ENCODE measurements at regions not wholly inside any gene's neighbourhood (a gene's known extent, or its start where the extent isn't known, plus 50 kb on each side); places are given as distances from the start of the nearest gene placed in this dataset.

DNA sequence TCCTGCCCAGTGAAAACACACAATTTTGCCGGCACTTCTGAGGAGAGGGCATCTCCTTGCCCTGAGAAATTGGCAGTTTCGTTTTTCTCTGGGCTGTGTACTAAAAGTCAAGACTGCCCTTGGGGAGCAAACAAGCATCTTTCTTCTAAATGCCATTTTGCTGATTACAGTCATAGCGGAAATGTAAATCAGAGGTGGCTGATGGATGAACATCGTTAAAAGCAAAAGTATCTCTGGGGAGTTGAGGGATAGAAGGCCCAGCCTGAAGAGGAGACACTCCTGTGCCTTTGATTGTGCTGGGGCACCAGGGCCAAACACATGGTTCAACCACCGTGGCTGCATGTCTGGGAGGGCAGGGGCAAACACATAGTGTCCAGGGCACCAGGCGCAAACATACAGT is 49.8 kb downstream of the ABCC12 start:
- DNase-seq, result no peak
- intact Hi-C loops (cut with DNase I), result no loop called here
- ATAC-seq (ENCODE audit: poor library complexity), result no peak

DNA sequence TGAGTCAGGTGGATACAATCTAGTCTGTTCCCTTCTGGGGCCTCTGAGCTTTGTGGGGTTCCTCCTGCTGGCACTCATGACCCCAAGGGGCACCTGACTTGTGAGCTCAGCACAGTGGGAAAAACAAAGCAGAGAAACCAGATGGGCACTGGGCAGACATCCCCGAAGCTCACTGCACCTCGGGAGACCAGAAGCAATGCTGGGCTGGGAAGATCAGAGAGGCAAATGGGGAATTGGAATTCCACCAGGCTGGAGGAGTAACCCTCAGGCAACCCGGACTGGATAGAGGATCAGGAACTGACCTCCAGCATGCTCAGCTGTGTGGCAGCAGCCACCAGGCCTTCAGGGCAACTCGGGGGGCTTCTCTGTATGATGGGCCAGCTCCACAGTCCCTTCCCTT is 50.3 kb downstream of the ABCC12 start:
- no peak for ATAC-seq (ENCODE audit: poor library complexity)
- no peak for DNase-seq
- intact Hi-C loops (cut with DNase I), result no loop called here

DNA sequence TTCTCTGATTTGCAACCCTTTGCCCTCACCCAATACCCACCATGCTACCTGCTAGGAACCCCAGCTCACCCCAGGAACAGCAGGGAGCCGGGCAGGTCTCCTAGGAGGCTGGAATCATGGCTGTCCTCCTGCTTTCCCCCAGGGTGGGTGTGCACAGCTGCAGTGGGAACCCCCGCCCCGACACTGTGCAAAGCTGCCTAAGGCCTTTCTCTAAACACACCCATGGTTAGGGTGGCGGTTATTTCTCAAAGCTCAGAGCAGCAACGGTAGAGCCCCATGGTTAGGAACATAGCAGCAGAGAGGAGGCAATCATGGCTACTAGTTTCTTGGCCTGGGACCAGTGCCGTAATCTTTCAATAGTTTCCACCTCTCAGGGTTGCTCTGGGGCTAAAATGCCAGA is 52.2 kb downstream of the ABCC12 start:
- ATAC-seq (ENCODE audit: poor library complexity), result no peak

DNA sequence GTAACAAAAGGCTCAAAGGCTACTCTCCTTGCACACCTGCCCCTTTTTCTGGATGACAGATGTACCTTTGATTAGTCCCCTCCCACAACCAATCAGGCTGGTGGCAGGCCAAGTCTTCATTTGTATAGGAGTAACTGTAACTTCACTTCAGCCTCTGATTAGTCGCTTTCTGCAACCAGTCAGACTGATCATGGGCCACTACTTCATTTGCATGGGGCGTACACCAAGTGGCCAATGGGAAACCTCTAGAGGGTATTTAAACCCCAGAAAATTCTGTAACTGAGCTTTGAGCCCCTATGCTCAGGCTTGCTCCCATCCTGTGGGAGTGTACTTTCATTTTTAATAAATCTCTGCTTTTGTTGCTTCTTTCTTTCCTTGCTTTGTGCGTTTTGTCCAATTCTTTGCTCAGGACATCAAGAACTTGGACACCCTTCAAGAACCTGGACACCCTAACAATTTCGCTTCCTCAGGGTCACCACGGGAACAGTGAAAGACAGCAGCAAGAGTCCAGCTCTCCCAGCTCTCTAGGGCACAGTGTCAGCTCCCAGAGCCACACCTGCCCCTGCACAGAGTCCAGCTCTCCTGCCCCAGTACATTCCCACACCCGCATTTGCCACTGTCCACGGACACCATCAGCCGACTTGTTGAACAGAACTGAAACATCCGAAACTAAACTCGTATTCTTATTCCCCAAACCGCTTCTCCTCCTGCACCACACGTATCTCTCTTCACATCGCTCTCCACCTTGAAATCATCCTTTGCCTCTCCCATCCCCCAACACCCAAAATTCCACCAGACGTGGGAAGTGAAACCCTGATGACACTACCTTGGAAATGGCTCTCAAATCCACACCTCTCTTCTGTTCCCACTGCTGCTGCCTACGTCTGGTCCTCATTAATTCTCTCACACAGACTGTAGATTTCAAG is 53.4 kb downstream of the ABCC12 start:
- intact Hi-C loops (cut with DNase I), result no loop called here
- DNase-seq, result no peak

More for the DNA sequence above, 52.2 kb downstream of the ABCC12 start:
- intact Hi-C loops (cut with DNase I), result no loop called here
- no peak for DNase-seq

DNA sequence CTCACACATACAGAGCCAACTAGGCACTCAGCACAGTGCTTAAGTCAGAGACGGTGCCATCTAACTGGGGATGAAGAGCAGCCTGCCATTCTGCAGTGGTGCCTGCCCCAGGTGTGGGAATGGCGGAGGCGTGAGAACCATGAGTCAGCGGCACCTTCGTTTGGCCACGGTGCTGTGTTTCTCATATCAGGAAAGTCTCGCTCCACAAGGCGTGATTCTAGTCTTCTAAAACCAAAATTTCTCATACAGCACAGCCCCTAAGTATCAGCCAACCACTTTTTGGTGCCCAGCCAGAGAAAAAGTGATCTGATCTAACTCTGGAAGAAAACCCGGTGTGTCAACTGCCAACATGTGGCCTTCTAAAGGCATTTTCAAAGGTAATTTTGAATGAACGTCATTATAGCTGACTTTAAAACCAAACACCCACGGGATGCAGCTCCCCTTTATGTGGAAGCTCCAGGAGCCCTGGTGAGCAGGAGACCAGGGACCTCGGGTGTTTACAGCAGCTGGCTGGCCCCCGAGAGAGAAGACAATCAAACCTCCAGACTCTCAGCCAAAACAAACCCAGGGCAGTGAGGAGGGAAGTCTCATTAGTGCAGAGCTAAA is 54.6 kb downstream of the ABCC12 start:
- ATAC-seq (ENCODE audit: poor library complexity), result no peak
- intact Hi-C loops (cut with DNase I), result no loop called here
- DNase-seq, result no peak

More for the DNA sequence above, 53.4 kb downstream of the ABCC12 start:
- no peak for ATAC-seq (ENCODE audit: poor library complexity)

DNA sequence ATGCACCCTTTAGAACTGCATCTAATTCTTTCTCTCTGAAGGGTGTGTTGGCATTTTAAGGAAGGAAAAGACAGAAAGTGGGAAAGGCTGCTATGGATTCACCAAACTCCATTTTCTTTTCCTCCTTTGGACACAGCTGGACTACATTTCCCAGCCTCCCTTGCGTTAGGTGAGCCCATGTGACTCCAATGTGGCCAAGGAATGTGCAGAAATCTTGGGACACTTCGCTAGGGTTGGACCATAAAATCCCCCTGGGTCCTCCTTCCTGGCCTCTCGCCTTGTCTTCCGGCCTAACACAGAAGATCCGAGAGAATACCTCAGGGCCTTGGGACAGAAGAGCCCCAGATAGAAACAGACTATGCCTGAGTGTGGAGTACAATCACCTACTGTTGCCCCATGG is 56.3 kb downstream of the ABCC12 start:
- intact Hi-C loops (cut with DNase I), result no loop called here
- DNase-seq (peak; percentile 52), ATAC-seq (ENCODE audit: poor library complexity) (peak; percentile 49)

DNA sequence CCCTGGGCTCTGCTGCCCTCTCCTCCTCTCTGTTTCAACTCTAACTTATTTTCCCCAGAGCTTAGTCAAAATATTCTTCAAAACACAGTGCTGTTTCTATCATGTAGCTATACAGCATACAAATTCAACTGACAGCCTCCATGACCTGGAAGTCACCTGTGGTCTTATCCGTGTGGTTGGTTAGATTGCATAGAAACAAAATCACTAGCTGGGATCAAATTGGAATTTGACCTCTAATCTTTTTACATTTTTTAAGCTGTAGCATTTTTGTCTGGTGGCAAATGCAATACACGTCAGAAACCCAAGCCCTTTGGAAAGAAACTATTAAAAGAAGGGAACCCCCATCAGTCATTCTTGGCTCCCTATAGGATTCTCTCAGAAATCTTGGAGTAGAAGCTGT is 57.3 kb downstream of the ABCC12 start:
- intact Hi-C loops (cut with DNase I), result no loop called here
- ATAC-seq (ENCODE audit: poor library complexity), result no peak
- no peak for DNase-seq

DNA sequence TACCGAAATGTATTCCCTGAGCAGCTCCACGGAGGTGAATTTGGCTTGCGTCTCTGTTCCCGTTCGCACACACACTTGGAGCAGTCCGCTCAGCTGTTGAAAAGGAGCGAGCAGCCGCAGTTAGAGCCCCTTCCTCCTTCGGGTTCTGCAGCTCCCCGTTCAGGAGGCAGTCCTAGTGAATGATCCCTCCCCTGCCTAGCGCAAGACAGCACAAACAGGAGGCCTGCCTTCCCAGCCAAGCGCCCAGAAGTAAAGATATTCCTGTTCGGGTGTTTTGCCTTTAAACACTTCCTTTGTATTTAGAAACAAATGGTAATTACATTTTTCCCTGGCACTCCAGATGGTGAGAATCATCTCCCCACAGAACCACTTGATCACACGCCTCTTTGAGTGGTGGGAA is 64.7 kb downstream of the ABCC12 start:
- intact Hi-C loops (cut with DNase I), result no loop called here

DNA sequence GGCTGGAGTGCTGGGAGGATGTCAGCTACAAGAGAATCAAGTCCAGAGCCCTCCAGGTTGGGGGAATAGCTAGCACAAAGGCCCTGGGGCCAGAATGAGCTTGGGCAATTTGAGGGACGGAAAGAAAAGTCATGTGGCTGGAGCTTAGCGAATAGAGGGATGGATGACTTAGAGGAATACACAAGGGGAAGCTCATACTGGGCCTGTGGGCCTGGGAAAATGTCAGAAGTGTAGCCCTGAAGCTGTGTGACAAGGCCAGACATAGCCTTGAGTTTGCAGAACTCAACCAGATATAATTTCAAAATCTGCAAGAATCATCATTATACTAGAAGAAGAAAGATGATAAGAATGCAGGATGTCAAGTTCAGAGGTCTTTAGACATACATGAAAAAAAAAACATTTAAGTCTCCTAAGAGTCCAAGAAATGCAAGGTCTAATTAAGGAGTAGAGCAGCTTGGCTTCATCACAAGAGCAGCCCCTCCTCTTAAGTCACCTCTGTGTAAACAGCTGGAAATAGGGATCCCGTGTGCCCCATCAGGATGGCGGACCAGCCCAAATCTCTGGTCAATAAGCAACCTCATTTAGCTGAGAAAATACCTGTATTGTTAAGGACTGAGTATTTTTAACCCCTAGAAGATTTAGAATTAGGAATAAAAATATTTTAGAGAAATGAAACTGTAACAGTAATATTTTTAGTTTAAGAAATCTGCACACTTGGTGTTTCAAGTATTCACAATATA is 66.6 kb downstream of the ABCC12 start:
- no peak for DNase-seq
- no peak for ATAC-seq (ENCODE audit: poor library complexity)
- intact Hi-C loops (cut with DNase I), result no loop called here

More for the DNA sequence above, 64.7 kb downstream of the ABCC12 start:
- DNase-seq (no peak), ATAC-seq (ENCODE audit: poor library complexity) (no peak)

DNA sequence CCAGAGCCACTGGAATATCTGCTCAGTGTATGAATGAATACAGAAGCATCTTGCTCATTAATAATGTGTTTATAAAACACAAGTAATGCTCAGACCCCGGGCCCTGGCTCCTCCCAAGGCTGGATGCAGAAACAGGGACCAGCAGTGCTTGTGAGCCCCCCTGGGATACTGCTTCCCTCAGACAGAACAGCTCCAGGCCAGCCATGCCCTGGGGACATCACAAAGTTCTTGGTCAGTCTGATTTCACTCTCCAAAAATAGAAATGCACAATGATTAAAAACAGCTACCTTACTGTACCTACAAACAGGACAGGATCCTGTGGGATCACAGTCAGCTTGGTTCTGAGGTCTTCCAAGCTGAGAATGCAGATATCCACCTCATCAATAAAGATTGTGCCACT is 68.2 kb downstream of the ABCC12 start:
- ATAC-seq (ENCODE audit: poor library complexity) (peak; percentile 74), DNase-seq (peak; percentile 45)
- intact Hi-C loops (cut with DNase I), result no loop called here

DNA sequence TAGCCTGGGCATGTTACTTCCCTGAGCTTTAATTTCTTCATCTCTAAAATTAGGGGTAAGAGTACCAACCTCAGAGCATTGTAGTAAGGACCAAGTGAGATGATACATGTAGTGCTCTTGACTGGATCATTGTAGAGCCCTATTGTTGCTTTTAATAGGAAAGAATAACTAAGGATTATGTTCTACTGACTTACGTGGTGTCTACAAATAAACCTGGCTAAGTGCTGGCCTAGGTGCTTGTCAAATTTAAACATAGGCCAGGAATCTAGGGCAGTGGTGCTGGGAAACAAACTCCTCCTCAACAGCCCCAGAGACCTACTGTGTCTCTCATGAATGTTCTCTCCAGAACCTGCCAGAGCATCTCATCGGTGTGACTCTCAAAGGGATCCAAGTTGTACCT is 69.4 kb downstream of the ABCC12 start:
- intact Hi-C loops (cut with DNase I), result no loop called here
- ATAC-seq (ENCODE audit: poor library complexity) (peak; percentile 70), DNase-seq (no peak)

DNA sequence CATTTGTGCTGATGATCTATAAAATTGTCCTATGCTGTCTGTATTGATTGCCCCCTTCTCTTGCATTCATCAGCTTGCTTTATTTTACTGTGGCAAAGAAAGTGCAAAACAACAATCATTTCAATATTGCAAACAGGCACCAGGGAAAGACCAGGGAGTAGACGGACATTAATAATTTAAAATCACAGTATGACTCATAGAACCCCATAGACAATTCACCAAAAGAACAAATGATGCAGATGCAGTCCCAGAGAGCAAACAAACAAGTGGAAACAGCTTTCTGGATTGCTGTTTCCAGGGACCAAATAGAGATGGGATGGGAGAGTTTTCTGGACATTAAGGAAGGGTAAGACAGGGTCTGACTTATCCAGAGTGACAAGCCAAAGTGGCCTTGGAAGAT is 70.1 kb downstream of the ABCC12 start:
- ATAC-seq (ENCODE audit: poor library complexity), result no peak
- intact Hi-C loops (cut with DNase I), result no loop called here
- no peak for DNase-seq

DNA sequence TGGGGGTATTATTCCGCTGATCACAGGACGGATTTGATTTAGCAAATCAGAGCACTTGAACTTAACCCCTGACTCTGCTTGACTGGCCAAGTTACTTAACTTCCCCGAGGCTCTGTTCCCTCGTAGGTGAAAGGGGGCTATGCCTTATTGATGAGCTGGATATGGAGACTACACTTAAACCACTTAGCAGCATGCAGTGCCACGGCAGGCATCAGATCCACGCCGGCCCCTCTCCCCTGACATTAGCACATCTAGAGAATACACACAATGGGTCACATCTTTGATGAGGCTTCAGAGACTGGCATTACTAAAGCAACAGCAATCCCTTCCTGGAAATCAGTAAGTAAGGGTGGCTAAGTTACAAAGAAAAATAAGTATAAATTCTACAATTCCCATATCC is 71.0 kb downstream of the ABCC12 start:
- DNase-seq (no peak), ATAC-seq (ENCODE audit: poor library complexity) (no peak)
- intact Hi-C loops (cut with DNase I), result no loop called here

DNA sequence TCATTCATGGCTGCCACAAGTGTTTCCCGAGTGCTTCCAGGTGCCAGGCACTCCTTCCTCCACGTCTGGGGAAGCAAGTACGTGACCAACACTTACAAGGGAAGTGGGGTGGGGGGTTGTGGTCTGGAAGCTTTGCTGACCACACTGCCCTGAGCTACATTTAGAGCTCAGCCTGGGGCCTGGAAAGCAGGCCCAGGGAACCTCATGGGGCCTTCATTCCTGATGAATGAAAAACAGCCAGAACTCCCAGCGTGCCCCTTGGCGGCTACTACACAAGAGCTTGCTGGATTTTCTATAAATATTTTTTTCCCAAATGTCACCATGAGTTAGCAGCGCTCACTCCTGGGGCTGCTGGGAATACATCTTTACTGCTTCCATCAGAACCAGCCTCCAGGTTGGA is 73.3 kb downstream of the ABCC12 start:
- DNase-seq (no peak), ATAC-seq (ENCODE audit: poor library complexity) (peak; percentile 27)
- intact Hi-C loops (cut with DNase I), result no loop called here

DNA sequence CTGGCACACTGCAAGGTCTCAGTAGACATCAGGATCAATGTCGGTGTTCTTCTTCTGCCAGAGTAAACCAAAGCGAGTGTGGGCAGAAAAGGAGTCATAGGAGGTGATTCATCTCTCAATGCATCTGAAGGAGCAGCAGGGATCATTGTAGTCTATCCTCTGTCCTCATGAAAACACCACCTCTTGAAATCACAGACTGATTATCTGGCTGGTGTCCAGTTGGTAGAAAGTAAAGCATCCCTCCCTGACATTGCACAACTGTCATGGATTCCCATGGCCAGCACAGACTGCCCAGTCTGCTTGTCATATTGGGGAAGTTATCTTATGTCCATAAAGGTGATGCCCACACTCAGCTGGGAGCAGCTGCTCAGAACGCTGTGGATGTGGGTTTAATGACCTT is 74.1 kb downstream of the ABCC12 start:
- intact Hi-C loops (cut with DNase I), result no loop called here
- no peak for DNase-seq
- ATAC-seq (ENCODE audit: poor library complexity), result no peak

DNA sequence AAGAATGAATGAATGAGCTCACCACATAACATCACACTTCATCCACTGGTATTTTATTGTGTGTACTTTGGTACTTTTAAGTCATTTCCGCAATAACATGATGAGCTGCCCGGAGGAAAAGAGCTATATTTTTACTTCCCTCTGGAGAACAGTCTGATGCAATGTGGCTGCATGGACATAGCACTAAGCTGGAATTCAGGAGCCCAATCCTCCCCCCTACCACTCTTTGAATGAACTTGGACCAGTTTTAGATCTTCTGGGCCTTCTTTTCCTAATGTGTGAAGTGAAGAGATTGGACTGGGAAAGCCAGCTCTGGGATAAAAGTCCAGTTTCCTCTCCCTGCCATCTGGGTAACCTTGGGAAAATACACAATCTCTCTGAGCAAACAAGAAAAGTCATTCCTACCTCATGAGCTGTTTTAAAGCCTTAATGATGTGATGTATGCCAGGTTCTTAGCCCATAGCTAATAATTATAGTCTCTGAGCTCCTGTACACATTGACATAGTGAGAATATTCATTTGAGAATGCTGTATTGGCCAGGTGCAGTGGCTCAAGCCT is 79.3 kb downstream of the ABCC12 start:
- no peak for DNase-seq
- intact Hi-C loops (cut with DNase I), result no loop called here
- no peak for ATAC-seq (ENCODE audit: poor library complexity)

DNA sequence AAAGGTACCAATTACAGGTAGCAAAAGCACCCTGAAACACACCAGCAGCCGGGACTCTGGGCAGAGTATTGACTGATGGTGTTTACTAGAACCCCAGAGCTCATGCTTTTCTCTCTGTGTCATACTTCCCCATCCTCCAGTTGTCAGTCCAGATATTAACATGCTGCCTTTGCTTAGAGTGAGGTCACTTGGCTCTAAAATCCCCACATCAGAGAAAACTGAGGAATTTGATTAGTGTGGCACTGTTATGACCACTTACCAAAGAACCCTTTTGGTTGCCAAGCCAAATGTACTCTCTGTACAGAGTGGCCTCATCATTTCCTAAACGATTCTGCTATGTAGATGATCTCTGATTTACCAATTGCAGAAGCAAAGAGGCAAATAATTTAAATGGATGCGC is 80.4 kb downstream of the ABCC12 start:
- ATAC-seq (ENCODE audit: poor library complexity), result no peak
- no peak for DNase-seq
- intact Hi-C loops (cut with DNase I), result no loop called here

DNA sequence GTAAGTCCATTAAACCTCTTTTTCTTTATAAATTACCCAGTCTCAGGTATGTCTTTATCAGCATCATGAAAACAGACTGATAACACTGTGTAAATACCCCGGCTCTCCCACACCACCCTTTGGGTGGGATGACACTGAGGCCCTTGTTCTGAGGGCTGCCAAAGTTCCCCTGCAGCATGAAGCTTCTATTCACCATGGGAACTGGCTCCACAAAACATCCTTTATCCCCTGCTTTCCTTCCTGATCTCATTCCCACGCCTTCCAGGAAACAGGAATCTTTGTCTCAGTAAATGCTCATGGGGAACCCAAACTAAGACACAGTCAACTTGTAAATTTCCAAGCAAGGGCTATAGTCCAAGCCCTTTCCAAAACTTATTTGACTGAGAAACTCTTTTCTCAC is 88.4 kb downstream of the ABCC12 start:
- DNase-seq (no peak), ATAC-seq (ENCODE audit: poor library complexity) (no peak)
- intact Hi-C loops (cut with DNase I), result no loop called here

DNA sequence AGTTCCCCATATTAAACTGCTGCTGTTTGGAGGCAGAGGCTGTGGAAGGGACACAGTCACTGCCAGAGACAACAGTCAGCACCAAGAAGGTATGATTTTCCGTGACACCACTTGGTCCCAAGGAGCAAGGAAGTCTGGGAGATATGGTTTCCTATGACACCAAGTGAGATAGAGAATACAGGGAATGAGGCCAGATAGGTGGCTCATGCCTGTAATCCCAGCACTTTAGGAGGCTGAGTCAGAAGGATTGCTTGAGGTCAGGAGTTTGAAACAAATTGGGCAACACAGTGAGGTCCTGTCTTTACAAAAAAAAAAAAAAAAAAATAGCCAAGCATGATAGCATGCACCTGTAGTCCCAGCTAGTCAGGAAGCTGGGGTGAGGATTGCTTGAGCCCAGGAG is 90.8 kb downstream of the ABCC12 start:
- DNase-seq (no peak), ATAC-seq (ENCODE audit: poor library complexity) (no peak)
- intact Hi-C loops (cut with DNase I), result no loop called here
